Left lung (tissue), 4 donors: ENCODE measurements at regions not wholly inside any gene's neighbourhood (a gene's known extent, or its start where the extent isn't known, plus 50 kb on each side); places are given as distances from the start of the nearest gene placed in this dataset.
"Not testable (repeated sequence)": the region's sequence is repeated elsewhere in the genome, so short reads cannot be mapped to it uniquely, and the experiment has no call there.

Experiments
- ATAC-seq: fragments of 200-7000 bp; cut with Tn5 transposase; one replicate; pipeline ENCODE4 v1.9.1; 2020; ENCODE audit warnings: moderate library complexity
- DNase-seq, 4 donors: peaks; one replicate each; pipeline ENCODE4 v3.0.0-alpha.2; 2013 to 2020
- H3K27ac ChIP-seq, 2 donors: fragments of 200-600 bp; sonication (generic) in 1 of 2; one replicate each; pipeline versions ENCODE4 v1.5.0 to v1.8.0; 2020 to 2021
- H3K27me3 ChIP-seq, 2 donors: fragments of 200-600 bp; sonication (generic) in 1 of 2; one replicate each; pipeline versions ENCODE4 v1.5.0 to v1.8.0; 2020 to 2021
- H3K36me3 ChIP-seq, 2 donors: fragments of 200-600 bp; sonication (generic) in 1 of 2; one replicate each; pipeline versions ENCODE4 v1.5.0 to v1.8.0; 2020 to 2021
- H3K4me1 ChIP-seq, 2 donors: fragments of 200-600 bp; one replicate each; pipeline ENCODE4 v1.8.0; 2021
- H3K4me3 ChIP-seq, 2 donors: fragments of 200-600 bp; sonication (generic) in 1 of 2; one replicate each; pipeline versions ENCODE4 v1.5.0 to v1.8.0; 2020 to 2021; ENCODE audit warnings: mild to moderate bottlenecking in 1 of 2
- H3K9me3 ChIP-seq, 2 donors: fragments of 200-600 bp; sonication (generic) in 1 of 2; one replicate each; pipeline versions ENCODE4 v1.5.0 to v1.8.0; 2020 to 2021
- CTCF ChIP-seq, 2 donors: fragments of 200-600 bp; sonication (generic) in 1 of 2; IDR thresholded peaks; one replicate each; pipeline versions ENCODE4 v1.5.0 to v1.8.0; 2021; ENCODE audit warnings: antibody characterized with exemption in 2 of 2
- intact Hi-C, 2 donors: fragments of 100-400 bp; cut with DNase I; formaldehyde crosslinking; loops; one replicate each; pipeline versions ENCODE4 v1.11.2 to v1.14.2; 2022
- donor health status: DM: no; HTN: yes; CAD: no.
- donor health status: DM: no; HTN: no; CAD: no.

GRCh38 chr2:210946395-210946794 is 390.0 kb downstream of the CPS1 start:
- Histone ChIP-seq H3K36me3 (no peaks in the 10 kb centered on the region), H3K4me1 (no peaks in the 10 kb centered on the region), H3K27ac (no peak overlapping the region), H3K9me3 (no peaks in the 10 kb centered on the region), H3K27me3 (no peaks in the 10 kb centered on the region), H3K4me3 (no peak overlapping the region)
- no peak for TF ChIP-seq CTCF (IDR thresholded peaks at IDR 0.05)
- DNase-seq (no peak), ATAC-seq (no peak)
- intact Hi-C loops = no loop called here

GRCh38 chr2:210950434-210951060 is 394.1 kb downstream of the CPS1 start:
- intact Hi-C loops, DNase-seq, H3K27ac ChIP-seq, H3K9me3 ChIP-seq, H3K4me3 ChIP-seq, H3K36me3 ChIP-seq, H3K27me3 ChIP-seq, ATAC-seq, H3K4me1 ChIP-seq: not testable (repeated sequence)

- intact Hi-C loops = no loop called here
- H3K36me3 ChIP-seq = no peaks in the 10 kb centered on the region
- H3K9me3 ChIP-seq = no peaks in the 10 kb centered on the region
- no peaks in the 10 kb centered on the region for H3K27me3 ChIP-seq
- no peak overlapping the region for H3K4me3 ChIP-seq
- no peak for TF ChIP-seq CTCF (IDR thresholded peaks at IDR 0.05)
- no peak overlapping the region for H3K27ac ChIP-seq
- DNase-seq (no peak), ATAC-seq (no peak)
- no peaks in the 10 kb centered on the region for H3K4me1 ChIP-seq
Measured at GRCh38 chr2:210954386-210954907, 398.0 kb downstream of the CPS1 start.

GRCh38 chr2:210955591-210955990 is 399.2 kb downstream of the CPS1 start:
- H3K4me1 ChIP-seq = no peaks in the 10 kb centered on the region
- H3K9me3 ChIP-seq = no peaks in the 10 kb centered on the region
- TF ChIP-seq CTCF (IDR thresholded peaks at IDR 0.05) = no peak
- no peaks in the 10 kb centered on the region for H3K36me3 ChIP-seq
- no peak overlapping the region for H3K27ac ChIP-seq
- intact Hi-C loops = no loop called here
- no peaks in the 10 kb centered on the region for H3K27me3 ChIP-seq
- ATAC-seq (no peak), DNase-seq (no peak)
- H3K4me3 ChIP-seq = no peak overlapping the region

- Histone ChIP-seq H3K4me1 (no peaks in the 10 kb centered on the region), H3K36me3 (no peaks in the 10 kb centered on the region), H3K27ac (no peak overlapping the region), H3K27me3 (no peaks in the 10 kb centered on the region), H3K4me3 (no peak overlapping the region), H3K9me3 (no peaks in the 10 kb centered on the region)
- no peak for ATAC-seq
- no peak for DNase-seq
- no peak for TF ChIP-seq CTCF (IDR thresholded peaks at IDR 0.05)
- intact Hi-C loops = no loop called here
Measured at GRCh38 chr2:210956101-210956500, 399.7 kb downstream of the CPS1 start.

GRCh38 chr2:210961249-210961648 is 404.9 kb downstream of the CPS1 start:
- DNase-seq (no peak), ATAC-seq (no peak)
- TF ChIP-seq CTCF (IDR thresholded peaks at IDR 0.05) = no peak
- Histone ChIP-seq H3K9me3 (no peaks in the 10 kb centered on the region), H3K36me3 (no peaks in the 10 kb centered on the region), H3K27me3 (no peaks in the 10 kb centered on the region), H3K4me3 (no peak overlapping the region), H3K27ac (no peak overlapping the region), H3K4me1 (no peaks in the 10 kb centered on the region)
- intact Hi-C loops = no loop called here
